Activated CD8-positive, alpha-beta memory T cell treated with anti-CD3 and anti-CD28 coated beads for 48 hours (primary cell): ENCODE measurements at regions not wholly inside any gene's neighbourhood (a gene's known extent, or its start where the extent isn't known, plus 50 kb on each side); places are given as distances from the start of the nearest gene placed in this dataset.

Source experiments
- DNase-seq, 3 experiments: peaks; one replicate each; pipeline ENCODE4 v3.0.0-alpha.2; 2020; ENCODE audit warnings: low read depth in 2 of 3, low spot score in 2 of 3

- no peak for DNase-seq
Observed at GRCh38 chr10:90579602-90580242, 278.1 kb downstream of the HTR7 start.

GRCh38 chr10:90583416-90583815 is 274.4 kb downstream of the HTR7 start:
- no peak for DNase-seq

- DNase-seq = no peak
Observed at GRCh38 chr10:90587081-90587491, 270.8 kb downstream of the HTR7 start.

DNA sequence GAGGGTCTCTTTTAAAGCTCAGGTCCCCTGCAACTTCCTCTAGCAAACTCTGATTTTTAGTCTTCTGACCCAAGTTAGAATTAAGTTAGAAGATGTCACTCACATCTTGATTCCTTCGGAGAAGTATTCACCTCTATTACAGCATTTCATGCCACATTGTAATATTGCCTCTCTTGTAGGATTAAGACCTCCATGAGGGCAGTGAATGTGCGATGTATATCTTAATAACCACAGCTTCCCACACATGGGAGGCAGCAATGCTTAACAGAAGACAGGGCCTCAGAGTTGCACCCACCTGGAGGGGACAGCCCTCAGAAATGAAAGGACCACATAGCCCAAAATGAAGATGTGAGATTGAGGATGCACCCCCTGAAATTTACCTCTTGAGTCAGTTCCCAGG is 270.3 kb downstream of the HTR7 start:
- DNase-seq = no peak

- no peak for DNase-seq
Observed at GRCh38 chr10:90588222-90588621, 269.6 kb downstream of the HTR7 start.

- no peak for DNase-seq
Observed at GRCh38 chr10:90589825-90590224, 268.0 kb downstream of the HTR7 start.

DNA sequence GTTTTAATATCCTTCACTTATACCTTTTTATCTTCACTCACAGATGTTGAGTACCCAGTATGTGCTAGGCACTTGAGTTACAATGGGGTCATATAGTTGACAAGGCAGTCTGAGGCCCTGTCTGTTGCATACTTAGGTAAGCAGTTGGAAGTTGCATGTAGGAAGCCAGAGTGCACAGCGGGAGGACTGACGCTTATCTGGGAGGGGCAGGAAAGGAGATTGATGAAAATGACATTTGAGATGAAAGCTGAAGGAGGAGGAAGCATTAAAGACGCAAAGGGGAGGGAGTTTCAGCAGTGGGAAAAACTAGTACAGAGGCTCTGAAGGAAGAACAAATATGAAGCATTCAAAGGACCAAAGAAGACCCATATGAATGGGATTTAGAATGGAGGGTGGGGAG is 266.2 kb downstream of the HTR7 start:
- no peak for DNase-seq

GRCh38 chr10:90592638-90593302 is 265.1 kb downstream of the HTR7 start:
- DNase-seq = no peak

- no peak for DNase-seq
Observed at GRCh38 chr10:90598513-90598912, 259.3 kb downstream of the HTR7 start.

- no peak for DNase-seq
Observed at GRCh38 chr10:90602862-90603610, 254.8 kb downstream of the HTR7 start.

DNA sequence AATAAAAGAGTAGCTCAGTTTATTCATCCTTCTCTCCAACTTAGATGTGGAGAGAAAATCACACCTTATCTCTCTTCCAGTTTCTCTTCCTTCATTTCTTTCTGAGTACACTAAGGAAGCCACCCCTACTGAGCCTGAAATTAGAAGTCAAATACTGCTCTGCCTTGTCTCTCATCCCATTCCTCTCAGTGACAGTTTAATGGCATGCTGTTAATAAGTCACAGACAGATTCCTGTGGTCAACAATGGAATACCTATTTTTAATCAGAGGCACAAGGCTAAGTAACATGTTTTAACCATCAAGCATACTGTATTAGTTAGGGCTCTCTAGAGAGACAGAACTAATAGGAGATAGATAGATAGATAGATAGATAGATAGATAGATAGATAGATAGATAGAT is 253.2 kb downstream of the HTR7 start:
- DNase-seq = no peak

DNA sequence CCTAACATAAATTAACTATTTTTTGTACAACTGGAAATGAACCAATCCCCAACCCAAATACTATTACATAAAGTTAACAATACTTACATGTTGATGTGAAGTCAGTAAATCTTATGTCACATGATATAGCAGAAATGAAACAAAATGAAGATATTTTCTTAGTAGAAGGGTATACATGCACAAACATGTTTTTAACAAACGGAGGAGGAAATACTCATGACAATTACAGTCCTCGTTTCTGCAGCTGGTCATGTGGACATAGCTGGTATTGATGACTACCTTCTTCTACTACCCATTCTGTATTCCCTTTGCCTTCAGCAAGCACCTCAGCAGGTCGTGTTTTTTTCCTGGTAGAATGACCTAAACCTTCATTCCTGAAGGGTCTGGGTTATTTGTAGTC is 252.3 kb downstream of the HTR7 start:
- DNase-seq = no peak

DNA sequence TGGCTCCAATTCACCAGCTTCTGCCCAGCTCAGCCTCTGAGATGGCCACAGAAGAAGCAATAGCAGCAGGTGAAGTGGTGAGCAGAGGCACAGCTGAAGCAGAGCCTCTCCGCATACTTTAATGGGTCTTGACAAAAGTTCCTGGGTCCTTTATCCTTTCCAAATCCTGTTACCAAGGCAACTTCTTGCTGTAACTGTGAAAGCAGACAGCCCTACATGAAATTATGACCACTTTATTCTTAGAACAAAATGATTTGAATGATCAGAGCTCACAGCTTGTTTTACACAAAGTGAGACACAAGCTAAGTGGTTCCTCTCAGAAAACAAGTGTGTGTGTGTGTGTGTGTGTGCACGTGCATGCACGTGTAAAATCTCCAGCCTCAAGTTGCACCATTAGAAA is 245.6 kb downstream of the HTR7 start:
- no peak for DNase-seq

DNA sequence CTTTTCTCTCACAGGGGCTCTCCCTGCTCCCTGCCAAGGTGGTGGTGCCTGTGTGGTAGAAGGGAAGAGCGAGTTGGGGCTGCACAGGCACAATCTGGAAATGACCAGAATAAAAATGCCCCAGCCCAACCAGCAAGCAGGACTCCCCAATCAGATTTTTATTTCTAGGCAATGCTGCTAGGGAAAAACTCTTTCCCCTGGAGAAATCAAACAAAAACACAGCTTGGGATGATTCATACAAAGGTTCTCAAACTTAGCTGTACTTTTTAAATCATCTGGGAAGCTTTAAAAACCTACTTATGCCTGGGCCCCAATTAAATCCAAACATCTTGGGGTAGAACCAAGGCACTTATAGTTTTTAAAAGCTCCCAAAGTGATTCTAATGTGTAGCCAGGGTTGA is 243.2 kb downstream of the HTR7 start:
- no peak for DNase-seq

GRCh38 chr10:90621577-90621976 is 236.3 kb downstream of the HTR7 start:
- DNase-seq = no peak

GRCh38 chr10:90635111-90635765 is 222.6 kb downstream of the HTR7 start:
- DNase-seq = no peak

DNA sequence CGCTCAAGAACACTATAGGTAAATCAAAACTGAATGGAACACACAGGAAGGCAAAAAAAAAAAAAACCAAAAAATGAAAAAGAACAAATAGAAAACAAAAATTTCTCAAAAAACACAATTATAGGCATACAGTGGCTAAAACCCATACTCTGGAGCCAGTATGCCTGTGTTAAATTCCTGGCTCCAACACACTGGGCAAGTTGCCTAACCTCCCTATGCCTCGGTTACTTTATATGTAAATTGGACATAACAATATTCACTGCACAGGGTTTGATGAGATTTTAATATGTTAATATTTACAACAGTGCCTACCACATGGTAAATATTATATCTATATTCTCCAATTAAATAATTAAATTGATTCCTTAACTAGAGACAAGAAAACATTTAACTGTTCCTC is 217.1 kb downstream of the HTR7 start:
- DNase-seq = no peak

DNA sequence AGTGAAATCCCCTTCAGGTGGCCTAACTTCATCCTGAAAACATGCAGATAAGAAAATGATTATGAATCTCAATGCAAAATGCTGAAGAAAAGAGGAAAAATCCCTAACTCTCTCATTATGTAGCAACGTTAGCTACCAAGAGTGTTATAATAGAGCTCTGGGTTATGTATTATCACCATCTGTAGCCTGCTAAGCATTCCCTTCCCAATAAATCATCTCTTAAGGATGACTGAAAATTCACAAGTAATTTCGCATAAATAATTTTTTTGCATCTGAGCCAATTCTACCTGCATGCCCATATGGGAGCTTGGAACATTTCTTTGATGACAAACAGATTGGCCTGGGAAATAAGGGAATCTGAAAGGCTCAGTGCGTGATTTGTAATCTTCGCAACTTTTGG is 216.1 kb downstream of the HTR7 start:
- no peak for DNase-seq

- DNase-seq = no peak
Observed at GRCh38 chr10:90642136-90642535, 215.7 kb downstream of the HTR7 start.

DNA sequence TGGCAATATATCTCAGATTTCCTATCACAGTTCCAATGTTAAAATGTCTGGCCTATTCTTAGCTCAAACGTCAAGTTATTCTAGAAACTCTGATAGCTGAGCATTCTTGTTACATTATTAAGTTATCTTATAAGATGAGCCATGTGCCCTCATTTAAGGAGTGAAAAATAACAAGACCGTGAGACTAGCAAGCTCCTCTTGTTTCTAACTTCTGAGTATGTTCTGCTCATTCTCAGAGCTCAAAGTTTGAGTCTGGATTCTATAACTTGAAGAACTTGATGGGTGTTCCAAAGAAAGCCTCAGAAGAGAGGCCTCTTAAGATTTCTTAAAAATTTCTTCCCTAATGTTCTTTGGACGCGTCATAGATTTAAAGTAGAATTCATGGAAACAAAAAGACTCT is 215.2 kb downstream of the HTR7 start:
- DNase-seq = no peak

DNA sequence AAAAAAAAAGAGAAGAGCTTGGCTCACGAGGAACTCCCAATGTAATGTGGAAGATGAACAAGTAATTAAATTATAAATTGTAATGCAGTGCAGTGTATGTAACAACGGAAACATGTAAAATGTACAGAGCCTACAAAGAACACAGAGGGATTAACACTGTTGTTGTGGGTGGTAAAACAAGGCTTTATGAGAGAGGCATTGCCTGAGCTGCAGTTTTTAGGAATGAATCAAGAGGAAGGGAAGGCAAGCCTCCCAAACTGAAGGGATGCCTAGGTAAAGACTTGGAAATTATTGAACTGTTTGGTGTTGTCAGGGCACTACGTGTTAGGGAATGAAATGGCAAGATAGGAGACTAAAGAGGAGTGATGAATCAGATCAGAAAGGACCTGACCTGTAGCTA is 213.7 kb downstream of the HTR7 start:
- no peak for DNase-seq

DNA sequence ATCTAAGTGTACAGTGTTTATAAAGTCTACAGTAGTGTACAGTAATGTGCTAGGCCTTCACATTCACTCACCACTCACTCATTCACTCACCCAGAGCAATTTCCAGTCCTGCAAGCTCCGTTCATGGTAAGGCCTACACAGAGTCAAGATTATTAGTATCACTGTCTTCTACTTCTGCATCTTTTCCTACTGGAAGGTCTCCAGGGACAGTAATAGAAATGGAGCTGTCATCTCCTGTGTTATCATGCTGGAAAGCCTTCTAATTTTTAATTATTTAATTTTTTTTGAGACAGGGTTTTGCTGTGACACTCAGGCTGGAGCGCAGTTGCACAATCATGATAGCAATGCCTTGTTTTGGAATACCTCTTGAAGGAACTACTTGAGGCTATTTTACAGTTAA is 207.0 kb downstream of the HTR7 start:
- DNase-seq = no peak
